ENCODE measurements at regions not wholly inside any gene's neighbourhood (a gene's known extent, or its start where the extent isn't known, plus 50 kb on each side); places are given as distances from the start of the nearest gene placed in this dataset.

DNA sequence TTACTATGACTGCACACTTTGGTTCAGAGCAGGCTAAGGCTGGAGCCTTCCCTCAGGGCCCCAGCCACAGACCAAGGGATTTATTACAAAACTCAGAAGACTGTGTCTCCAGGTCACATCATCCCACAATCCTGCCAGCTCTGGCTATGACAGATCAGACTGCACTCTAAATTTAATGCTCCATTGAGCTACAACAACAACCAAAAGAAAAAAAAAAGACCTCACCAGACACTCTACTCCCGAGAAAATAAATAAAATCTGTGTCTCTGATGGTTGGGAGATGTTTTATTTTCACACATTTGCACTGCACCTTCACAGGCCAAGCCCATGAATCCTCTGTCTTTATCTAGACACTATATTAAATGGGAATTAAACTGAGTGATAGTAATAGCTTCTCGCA, 50.8 kb upstream of the CTNNB1 start:
- TF ChIP-seq, protein P1, sequence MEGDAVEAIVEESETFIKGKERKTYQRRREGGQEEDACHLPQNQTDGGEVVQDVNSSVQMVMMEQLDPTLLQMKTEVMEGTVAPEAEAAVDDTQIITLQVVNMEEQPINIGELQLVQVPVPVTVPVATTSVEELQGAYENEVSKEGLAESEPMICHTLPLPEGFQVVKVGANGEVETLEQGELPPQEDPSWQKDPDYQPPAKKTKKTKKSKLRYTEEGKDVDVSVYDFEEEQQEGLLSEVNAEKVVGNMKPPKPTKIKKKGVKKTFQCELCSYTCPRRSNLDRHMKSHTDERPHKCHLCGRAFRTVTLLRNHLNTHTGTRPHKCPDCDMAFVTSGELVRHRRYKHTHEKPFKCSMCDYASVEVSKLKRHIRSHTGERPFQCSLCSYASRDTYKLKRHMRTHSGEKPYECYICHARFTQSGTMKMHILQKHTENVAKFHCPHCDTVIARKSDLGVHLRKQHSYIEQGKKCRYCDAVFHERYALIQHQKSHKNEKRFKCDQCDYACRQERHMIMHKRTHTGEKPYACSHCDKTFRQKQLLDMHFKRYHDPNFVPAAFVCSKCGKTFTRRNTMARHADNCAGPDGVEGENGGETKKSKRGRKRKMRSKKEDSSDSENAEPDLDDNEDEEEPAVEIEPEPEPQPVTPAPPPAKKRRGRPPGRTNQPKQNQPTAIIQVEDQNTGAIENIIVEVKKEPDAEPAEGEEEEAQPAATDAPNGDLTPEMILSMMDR (conservative IDR thresholded peaks at IDR 0.05 in 1 of 2, IDR thresholded peaks at IDR 0.05 in 1 of 2; ENCODE audit: low read depth in 1 of 2, low read length in 2 of 2): no peak
- no peak for TF ChIP-seq EZH2 (IDR thresholded peaks at IDR 0.05; ENCODE audit: low read length, missing control alignments)

Data from fibroblast of lung (primary cell).